GM12874 (cell line): ENCODE measurements at regions not wholly inside any gene's neighbourhood (a gene's known extent, or its start where the extent isn't known, plus 50 kb on each side); places are given as distances from the start of the nearest gene placed in this dataset.

ENCODE experiments used
- TF ChIP-seq, protein P1 (sequence below): IDR thresholded peaks from 2 replicates; pipeline ENCODE4 v1.5.1; 2011; ENCODE audit warnings: low read depth, mild to moderate bottlenecking, control low read depth, low read length, moderate library complexity; ENCODE audit not compliant: insufficient read depth

GRCh38 chr7:156080046-156080445 lies 267.8 kb upstream of the SHH start:
- TF ChIP-seq, protein P1, sequence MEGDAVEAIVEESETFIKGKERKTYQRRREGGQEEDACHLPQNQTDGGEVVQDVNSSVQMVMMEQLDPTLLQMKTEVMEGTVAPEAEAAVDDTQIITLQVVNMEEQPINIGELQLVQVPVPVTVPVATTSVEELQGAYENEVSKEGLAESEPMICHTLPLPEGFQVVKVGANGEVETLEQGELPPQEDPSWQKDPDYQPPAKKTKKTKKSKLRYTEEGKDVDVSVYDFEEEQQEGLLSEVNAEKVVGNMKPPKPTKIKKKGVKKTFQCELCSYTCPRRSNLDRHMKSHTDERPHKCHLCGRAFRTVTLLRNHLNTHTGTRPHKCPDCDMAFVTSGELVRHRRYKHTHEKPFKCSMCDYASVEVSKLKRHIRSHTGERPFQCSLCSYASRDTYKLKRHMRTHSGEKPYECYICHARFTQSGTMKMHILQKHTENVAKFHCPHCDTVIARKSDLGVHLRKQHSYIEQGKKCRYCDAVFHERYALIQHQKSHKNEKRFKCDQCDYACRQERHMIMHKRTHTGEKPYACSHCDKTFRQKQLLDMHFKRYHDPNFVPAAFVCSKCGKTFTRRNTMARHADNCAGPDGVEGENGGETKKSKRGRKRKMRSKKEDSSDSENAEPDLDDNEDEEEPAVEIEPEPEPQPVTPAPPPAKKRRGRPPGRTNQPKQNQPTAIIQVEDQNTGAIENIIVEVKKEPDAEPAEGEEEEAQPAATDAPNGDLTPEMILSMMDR = no peak

GRCh38 chr7:156079156-156079555 lies 266.9 kb upstream of the SHH start:
- TF ChIP-seq, protein P1 = no peak

DNA sequence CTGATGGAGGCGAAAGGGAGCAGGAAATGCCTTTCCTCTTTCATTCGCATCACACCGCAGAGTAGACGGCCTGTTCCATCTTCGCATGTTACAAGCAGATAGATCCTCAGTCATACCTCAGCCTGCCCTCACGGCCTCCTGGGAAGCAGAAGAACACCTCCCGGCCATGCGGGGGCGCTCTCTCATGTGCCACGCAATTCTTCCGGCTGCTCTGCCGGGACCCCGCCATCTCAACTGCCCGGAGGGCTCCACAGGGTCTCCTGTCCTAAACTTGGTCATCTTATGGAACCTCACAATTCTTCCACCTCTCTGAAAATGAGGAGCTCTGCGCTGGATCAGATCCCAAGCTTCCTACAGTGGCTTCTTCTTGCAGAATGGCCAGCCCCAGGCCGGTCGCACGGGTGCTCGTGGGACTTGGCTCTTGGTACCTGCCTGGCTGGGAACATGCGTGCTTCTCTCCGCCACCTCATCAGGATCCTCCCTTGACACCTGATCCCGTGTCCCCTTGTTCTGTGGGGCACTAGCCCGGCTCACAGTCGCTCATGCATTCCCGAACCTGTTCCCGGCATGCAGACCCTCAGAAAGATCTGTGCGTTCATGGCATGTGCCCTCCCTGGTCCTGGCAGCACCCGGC lies 262.8 kb upstream of the SHH start:
- TF ChIP-seq, protein P1 = no peak; the same call in 1 of the 2 replicates

GRCh38 chr7:156074084-156074483 lies 261.8 kb upstream of the SHH start:
- TF ChIP-seq, protein P1 = no peak

- TF ChIP-seq, protein P1 = no peak
Observed at GRCh38 chr7:156073366-156074052, 261.2 kb upstream of the SHH start.

DNA sequence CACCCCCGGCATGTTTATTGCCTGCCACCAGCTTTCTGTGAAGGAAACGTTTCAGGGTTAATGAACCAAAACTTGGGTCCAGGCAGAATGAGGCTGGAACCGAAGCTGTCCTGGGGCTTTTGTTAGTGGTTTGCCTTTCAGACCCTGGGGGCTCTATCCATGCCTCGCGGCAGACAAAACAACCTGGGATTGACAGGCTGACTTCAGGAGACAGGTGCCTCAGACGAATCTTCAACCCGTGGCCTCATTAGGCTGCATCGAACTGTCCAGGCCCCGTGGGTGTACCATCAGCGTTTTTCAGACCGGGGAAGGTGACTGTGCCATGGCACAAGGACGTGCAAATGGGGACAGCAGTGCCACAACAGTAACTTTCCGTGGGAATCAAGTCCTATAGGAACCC lies 259.3 kb upstream of the SHH start:
- TF ChIP-seq, protein P1 = no peak

- TF ChIP-seq, protein P1 = no peak
Observed at GRCh38 chr7:156069891-156070290, 257.6 kb upstream of the SHH start.
